ENCODE measurements at regions not wholly inside any gene's neighbourhood (a gene's known extent, or its start where the extent isn't known, plus 50 kb on each side); places are given as distances from the start of the nearest gene placed in this dataset.

DNA sequence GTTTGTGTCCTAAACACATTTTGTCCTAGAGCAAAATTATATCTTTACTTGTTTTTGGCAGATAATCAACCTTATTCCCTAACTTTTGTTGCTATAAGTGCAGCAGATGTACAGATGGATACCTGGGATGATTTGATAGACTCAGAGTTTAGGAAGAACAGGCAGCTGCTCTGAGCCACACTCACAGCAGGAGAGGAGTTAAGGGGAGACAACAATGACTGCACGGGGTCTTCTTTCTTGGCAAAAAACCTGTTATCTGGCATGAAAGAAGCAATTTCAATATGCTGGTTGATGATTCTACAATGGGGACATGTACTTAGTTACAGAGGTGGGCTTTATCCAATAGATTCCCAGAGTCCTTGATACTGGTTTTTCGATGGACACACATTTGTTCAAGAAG, 258.9 kb upstream of the PCDH9 start:
- Histone ChIP-seq H3K27me3 (ENCODE audit: control insufficient read depth, insufficient read depth, low read length) (no peaks in the 10 kb centered on the region), H3K27ac (ENCODE audit: low read length) (no peak overlapping the region), H3K4me3 (ENCODE audit: low read length) (no peak overlapping the region), H3K9me3 (ENCODE audit: control insufficient read depth, insufficient read depth, low read length) (no peaks in the 10 kb centered on the region), H3K4me1 (ENCODE audit: control insufficient read depth, insufficient read depth, low read length) (no peaks in the 10 kb centered on the region), H3K36me3 (ENCODE audit: control insufficient read depth, insufficient read depth, low read length) (no peaks in the 10 kb centered on the region)
- Mint-ChIP-seq H3K27ac (no peak overlapping the region), H3K9me3 (peaks cover 3 to 9% of the 10 kb centered on the region in 2 donors), H3K27me3 (ENCODE audit: low read depth in 2 of 2) (no peaks in the 10 kb centered on the region), H3K4me1 (no peaks in the 10 kb centered on the region), H3K4me3 (no peak overlapping the region), H3K36me3 (peaks cover 7% of the 10 kb centered on the region)
- TF ChIP-seq, protein P1, sequence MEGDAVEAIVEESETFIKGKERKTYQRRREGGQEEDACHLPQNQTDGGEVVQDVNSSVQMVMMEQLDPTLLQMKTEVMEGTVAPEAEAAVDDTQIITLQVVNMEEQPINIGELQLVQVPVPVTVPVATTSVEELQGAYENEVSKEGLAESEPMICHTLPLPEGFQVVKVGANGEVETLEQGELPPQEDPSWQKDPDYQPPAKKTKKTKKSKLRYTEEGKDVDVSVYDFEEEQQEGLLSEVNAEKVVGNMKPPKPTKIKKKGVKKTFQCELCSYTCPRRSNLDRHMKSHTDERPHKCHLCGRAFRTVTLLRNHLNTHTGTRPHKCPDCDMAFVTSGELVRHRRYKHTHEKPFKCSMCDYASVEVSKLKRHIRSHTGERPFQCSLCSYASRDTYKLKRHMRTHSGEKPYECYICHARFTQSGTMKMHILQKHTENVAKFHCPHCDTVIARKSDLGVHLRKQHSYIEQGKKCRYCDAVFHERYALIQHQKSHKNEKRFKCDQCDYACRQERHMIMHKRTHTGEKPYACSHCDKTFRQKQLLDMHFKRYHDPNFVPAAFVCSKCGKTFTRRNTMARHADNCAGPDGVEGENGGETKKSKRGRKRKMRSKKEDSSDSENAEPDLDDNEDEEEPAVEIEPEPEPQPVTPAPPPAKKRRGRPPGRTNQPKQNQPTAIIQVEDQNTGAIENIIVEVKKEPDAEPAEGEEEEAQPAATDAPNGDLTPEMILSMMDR (IDR thresholded peaks at IDR 0.05), result no peak
- intact Hi-C loops (cut with micrococcal nuclease), result no loop called here
- DNase-seq (no peak), ATAC-seq (no peak)
- WGBS (ENCODE audit: insufficient coverage), result 79% methylated on average over 2 of the region's 2 CpGs

DNA sequence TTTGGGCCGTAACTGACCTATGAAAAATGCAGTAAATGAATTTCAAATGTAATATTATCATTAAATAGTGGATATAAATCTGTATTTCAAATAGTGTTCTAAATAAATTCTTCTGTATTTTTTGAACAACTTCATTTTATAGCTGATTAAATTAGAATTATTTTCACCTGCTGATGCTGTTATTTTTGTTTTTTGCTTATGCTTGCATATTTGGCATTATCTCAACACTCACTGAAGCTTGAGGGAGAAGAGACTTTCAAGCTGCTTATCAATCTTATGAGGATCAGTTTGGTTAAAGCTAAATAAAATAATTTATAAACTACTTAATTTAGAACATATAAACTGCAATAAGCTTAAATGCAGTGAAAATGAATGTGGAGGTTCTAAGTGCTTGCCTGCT, 251.3 kb upstream of the PCDH9 start:
- H3K27me3 Mint-ChIP-seq (ENCODE audit: low read depth in 2 of 2), result no peaks in the 10 kb centered on the region
- Histone ChIP-seq H3K27ac (ENCODE audit: low read length) (no peak overlapping the region), H3K4me3 (ENCODE audit: low read length) (no peak overlapping the region), H3K36me3 (ENCODE audit: control insufficient read depth, insufficient read depth, low read length) (no peaks in the 10 kb centered on the region), H3K27me3 (ENCODE audit: control insufficient read depth, insufficient read depth, low read length) (no peaks in the 10 kb centered on the region), H3K9me3 (ENCODE audit: control insufficient read depth, insufficient read depth, low read length) (no peaks in the 10 kb centered on the region), H3K4me1 (ENCODE audit: control insufficient read depth, insufficient read depth, low read length) (no peaks in the 10 kb centered on the region)
- peaks cover 5 to 13% of the 10 kb centered on the region in 2 donors for H3K9me3 Mint-ChIP-seq
- DNase-seq (no peak), ATAC-seq (no peak)
- no peak overlapping the region for H3K4me3 Mint-ChIP-seq
- no peak overlapping the region for H3K27ac Mint-ChIP-seq
- no peaks in the 10 kb centered on the region for H3K4me1 Mint-ChIP-seq
- H3K36me3 Mint-ChIP-seq, result peaks cover 16% of the 10 kb centered on the region
- intact Hi-C loops (cut with micrococcal nuclease), result no loop called here
- TF ChIP-seq, protein P1 (IDR thresholded peaks at IDR 0.05), result no peak
- no CpG with 5 or more reads among the region's 1 CpG for WGBS (ENCODE audit: insufficient coverage)

DNA sequence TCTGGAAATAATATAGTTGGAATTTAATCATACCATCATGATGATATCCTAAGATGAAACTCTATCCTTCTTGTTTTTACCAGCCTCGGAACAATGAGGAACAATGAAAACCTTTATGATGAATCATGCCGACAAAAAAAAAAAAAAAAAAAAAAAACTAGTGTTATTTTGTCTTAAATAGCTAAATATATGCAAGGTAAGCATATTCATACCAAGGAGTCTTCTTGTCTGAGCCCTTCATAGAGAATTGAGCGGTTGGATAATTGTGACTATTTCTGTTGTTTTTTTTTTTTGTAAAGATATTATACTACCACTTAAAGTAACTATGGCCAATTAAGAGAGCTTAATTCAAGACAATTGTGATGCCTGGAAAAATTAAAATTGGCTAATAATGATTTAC, 244.0 kb upstream of the PCDH9 start:
- Mint-ChIP-seq H3K27me3 (ENCODE audit: low read depth in 2 of 2) (no peaks in the 10 kb centered on the region), H3K36me3 (peaks cover 11% of the 10 kb centered on the region), H3K4me1 (no peaks in the 10 kb centered on the region), H3K4me3 (no peak overlapping the region), H3K27ac (no peak overlapping the region), H3K9me3 (peaks cover 2 to 6% of the 10 kb centered on the region in 2 donors)
- H3K36me3 ChIP-seq (ENCODE audit: control insufficient read depth, insufficient read depth, low read length), result no peaks in the 10 kb centered on the region
- intact Hi-C loops (cut with micrococcal nuclease), result no loop called here
- no peak for ATAC-seq
- TF ChIP-seq, protein P1 (IDR thresholded peaks at IDR 0.05), result no peak
- H3K27me3 ChIP-seq (ENCODE audit: control insufficient read depth, insufficient read depth, low read length), result no peaks in the 10 kb centered on the region
- H3K4me1 ChIP-seq (ENCODE audit: control insufficient read depth, insufficient read depth, low read length), result no peaks in the 10 kb centered on the region
- no CpG with 5 or more reads among the region's 3 CpGs for WGBS (ENCODE audit: insufficient coverage)
- H3K4me3 ChIP-seq (ENCODE audit: low read length), result no peak overlapping the region
- peaks cover 10% of the 10 kb centered on the region for H3K9me3 ChIP-seq (ENCODE audit: control insufficient read depth, insufficient read depth, low read length)
- no peak overlapping the region for H3K27ac ChIP-seq (ENCODE audit: low read length)
- DNase-seq, result no peak

DNA sequence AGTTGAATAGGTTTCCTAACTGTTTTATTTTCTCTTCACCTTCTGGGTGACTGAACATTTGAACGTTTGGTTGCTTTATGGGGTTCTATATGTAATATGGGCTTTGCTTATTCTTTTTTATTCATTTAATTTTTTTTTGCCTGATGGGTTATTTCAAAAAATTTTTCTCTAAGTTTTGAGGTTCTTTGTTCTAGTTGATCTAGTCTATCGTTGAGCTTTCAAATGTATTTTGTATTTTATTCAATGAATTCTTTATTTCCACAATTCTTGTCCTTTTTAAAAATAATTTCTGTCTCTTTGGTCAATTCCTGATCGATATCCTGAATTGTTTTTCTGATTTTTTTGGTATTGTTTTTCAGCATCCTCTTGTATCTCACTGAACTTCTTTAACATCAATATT, 239.5 kb upstream of the PCDH9 start:
- DNase-seq (no peak), ATAC-seq (no peak)
- intact Hi-C loops (cut with micrococcal nuclease), result no loop called here
- no peaks in the 10 kb centered on the region for H3K36me3 ChIP-seq (ENCODE audit: control insufficient read depth, insufficient read depth, low read length)
- TF ChIP-seq, protein P1 (IDR thresholded peaks at IDR 0.05), result no peak
- Mint-ChIP-seq H3K4me1 (no peaks in the 10 kb centered on the region), H3K4me3 (no peak overlapping the region), H3K36me3 (peaks cover 12% of the 10 kb centered on the region), H3K27ac (no peak overlapping the region), H3K27me3 (ENCODE audit: low read depth in 2 of 2) (no peaks in the 10 kb centered on the region), H3K9me3 (peaks cover 15 to 18% of the 10 kb centered on the region in 2 donors)
- peaks cover 13% of the 10 kb centered on the region for H3K9me3 ChIP-seq (ENCODE audit: control insufficient read depth, insufficient read depth, low read length)
- no peak overlapping the region for H3K27ac ChIP-seq (ENCODE audit: low read length)
- H3K27me3 ChIP-seq (ENCODE audit: control insufficient read depth, insufficient read depth, low read length), result no peaks in the 10 kb centered on the region
- no peaks in the 10 kb centered on the region for H3K4me1 ChIP-seq (ENCODE audit: control insufficient read depth, insufficient read depth, low read length)
- no peak overlapping the region for H3K4me3 ChIP-seq (ENCODE audit: low read length)
- WGBS (ENCODE audit: insufficient coverage), result no CpG with 5 or more reads among the region's 3 CpGs

All from natural killer cell (primary cell).